BLaER1 treated with 17β-estradiol and CSF1 and Interleukin-3, amounts not matched to agents 10 nM and 100 nM (cell line): ENCODE measurements at regions not wholly inside any gene's neighbourhood (a gene's known extent, or its start where the extent isn't known, plus 50 kb on each side); places are given as distances from the start of the nearest gene placed in this dataset.
"Not testable (repeated sequence)": the region's sequence is repeated elsewhere in the genome, so short reads cannot be mapped to it uniquely, and the experiment has no call there.

Experiments
- H3K27ac ChIP-seq, 11 experiments: shearing (Covaris generic); formaldehyde crosslinking; 2 replicates each; pipeline ENCODE4 v1.8.1; 2022
- H3K27me3 ChIP-seq, 11 experiments: shearing (Covaris generic); formaldehyde crosslinking; 2 replicates each; pipeline ENCODE4 v1.8.1; 2022
- H3K36me3 ChIP-seq, 11 experiments: shearing (Covaris generic); formaldehyde crosslinking; 2 replicates each; pipeline ENCODE4 v1.8.1; 2022
- H3K4me1 ChIP-seq, 10 experiments: shearing (Covaris generic); formaldehyde crosslinking; 2 replicates each; pipeline ENCODE4 v1.8.1; 2022
- H3K4me2 ChIP-seq, 11 experiments: shearing (Covaris generic); formaldehyde crosslinking; 2 replicates each; pipeline ENCODE4 v1.8.1; 2022
- H3K4me3 ChIP-seq, 10 experiments: shearing (Covaris generic); formaldehyde crosslinking; 2 replicates each; pipeline ENCODE4 v1.8.1; 2022
- H3K9ac ChIP-seq, 11 experiments: shearing (Covaris generic); formaldehyde crosslinking; 2 replicates each; pipeline ENCODE4 v1.8.1; 2022
- H3K9me3 ChIP-seq, 11 experiments: shearing (Covaris generic); formaldehyde crosslinking; replicated peaks in 1 of 11; 2 replicates each; pipeline ENCODE4 v1.8.1; 2022
- H4K20me1 ChIP-seq, 11 experiments: shearing (Covaris generic); formaldehyde crosslinking; 2 replicates each; pipeline ENCODE4 v1.8.1; 2022
- Cebpa-rat ChIP-seq, 11 experiments: shearing (Covaris generic); IDR thresholded peaks; 2 replicates each; pipeline ENCODE4 v1.8.1; 2022

GRCh38 chrX:95764972-95765451 is 919.6 kb upstream of the DIAPH2 start:
- H3K4me3 ChIP-seq = no peak overlapping the region

DNA sequence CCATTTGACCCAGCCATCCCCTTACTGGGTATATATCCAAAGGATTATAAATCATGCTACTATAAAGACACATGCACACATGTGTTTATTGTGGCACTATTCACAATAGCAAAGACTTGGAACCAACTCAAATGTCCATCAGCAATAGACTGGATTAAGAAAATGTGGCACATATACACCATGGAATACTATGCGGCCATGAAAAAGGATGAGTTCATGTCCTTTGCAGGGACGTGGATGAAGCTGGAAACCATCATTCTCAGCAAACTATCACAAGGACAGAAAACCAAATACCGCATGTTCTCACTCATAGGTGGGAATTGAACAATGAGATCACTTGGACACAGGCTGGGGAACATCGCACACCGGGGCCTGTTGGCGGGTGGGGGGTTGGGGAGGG is 913.4 kb upstream of the DIAPH2 start:
- not testable (repeated sequence) for H3K9ac ChIP-seq, H3K4me2 ChIP-seq, H4K20me1 ChIP-seq, H3K27ac ChIP-seq, H3K36me3 ChIP-seq, H3K4me1 ChIP-seq, H3K9me3 ChIP-seq, H3K4me3 ChIP-seq
- peaks cover 42 to 70% (median 64%) of the 10 kb centered on the region in 11 experiments for H3K27me3 ChIP-seq

More at GRCh38 chrX:95764972-95765451, 919.6 kb upstream of the DIAPH2 start:
- Histone ChIP-seq H3K27ac (no peak overlapping the region), H3K9me3 (no peaks in the 10 kb centered on the region), H3K27me3 (peaks cover 36 to 90% (median 67%) of the 10 kb centered on the region in 11 experiments), H3K9ac (no peak overlapping the region), H3K4me1 (peaks cover 0 to 7% (median 3%) of the 10 kb centered on the region in 10 experiments; a peak in 6 of 20 replicates), H4K20me1 (no peaks in the 10 kb centered on the region; a peak in 2 of 22 replicates), H3K4me2 (no peak overlapping the region), H3K36me3 (no peaks in the 10 kb centered on the region)
- no peak for TF ChIP-seq Cebpa-rat (IDR thresholded peaks at IDR 0.05)

DNA sequence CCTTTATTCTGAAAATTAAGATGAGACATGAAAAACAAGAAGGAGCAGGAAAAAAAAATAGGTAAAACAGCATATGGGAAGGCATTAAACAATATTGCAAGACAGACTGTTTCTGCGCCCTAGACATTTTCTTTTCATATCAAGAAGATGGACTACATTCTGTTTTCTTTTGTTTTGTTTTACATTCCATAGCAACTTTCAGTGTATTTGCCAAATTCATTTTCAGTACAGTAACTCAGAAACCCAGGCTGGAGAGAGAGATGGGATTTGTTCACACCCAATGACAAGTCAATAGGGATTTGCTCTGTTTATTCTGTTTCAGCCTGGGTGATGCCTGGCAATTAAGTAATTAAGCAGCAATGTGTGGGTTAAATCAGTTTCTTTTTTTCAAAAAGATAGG is 892.8 kb upstream of the DIAPH2 start:
- Histone ChIP-seq H3K27ac (no peak overlapping the region), H3K27me3 (peaks cover 23 to 85% (median 77%) of the 10 kb centered on the region in 11 experiments; a peak in 21 of 22 replicates), H3K36me3 (no peaks in the 10 kb centered on the region), H3K9ac (no peak overlapping the region), H3K4me1 (no peaks in the 10 kb centered on the region), H3K9me3 (no peaks in the 10 kb centered on the region), H3K4me3 (no peak overlapping the region), H4K20me1 (no peaks in the 10 kb centered on the region), H3K4me2 (no peak overlapping the region)
- no peak for TF ChIP-seq Cebpa-rat (IDR thresholded peaks at IDR 0.05)

DNA sequence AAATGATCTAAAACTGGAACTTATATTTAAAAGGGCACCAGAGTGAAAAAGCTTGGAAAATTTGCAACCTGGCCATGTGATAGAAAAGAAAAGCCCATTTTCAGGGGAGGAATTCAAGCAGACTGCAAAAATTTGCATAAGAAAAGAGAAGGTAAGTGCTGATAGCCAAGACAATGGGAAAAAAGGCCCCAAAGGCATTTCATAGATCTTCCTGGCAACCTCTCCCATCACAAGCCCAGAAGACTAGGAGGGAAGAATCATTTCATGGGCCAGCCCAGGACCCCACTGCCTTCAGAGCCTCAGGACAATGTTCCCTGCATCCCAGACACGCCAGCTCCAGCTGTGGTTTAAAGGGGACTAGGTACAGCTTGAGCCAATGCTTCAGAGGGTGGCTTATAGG is 887.3 kb upstream of the DIAPH2 start:
- Histone ChIP-seq H3K4me1 (no peaks in the 10 kb centered on the region), H3K4me3 (no peak overlapping the region), H4K20me1 (no peaks in the 10 kb centered on the region; a peak in 3 of 22 replicates), H3K27ac (no peak overlapping the region), H3K9ac (no peak overlapping the region), H3K4me2 (no peak overlapping the region), H3K36me3 (no peaks in the 10 kb centered on the region), H3K27me3 (peaks cover 55 to 94% (median 87%) of the 10 kb centered on the region in 11 experiments), H3K9me3 (peaks cover 0 to 7% (median 0%) of the 10 kb centered on the region in 11 experiments; a peak in 1 of 22 replicates)
- TF ChIP-seq Cebpa-rat (IDR thresholded peaks at IDR 0.05) = no peak

GRCh38 chrX:95823796-95824195 is 860.8 kb upstream of the DIAPH2 start:
- Histone ChIP-seq H4K20me1 (no peaks in the 10 kb centered on the region; a peak in 1 of 22 replicates), H3K27ac (no peak overlapping the region), H3K9me3 (no peaks in the 10 kb centered on the region), H3K4me2 (no peak overlapping the region), H3K4me1 (no peaks in the 10 kb centered on the region), H3K27me3 (peaks cover 35 to 92% (median 78%) of the 10 kb centered on the region in 11 experiments), H3K9ac (no peak overlapping the region), H3K36me3 (no peaks in the 10 kb centered on the region), H3K4me3 (no peak overlapping the region)
- no peak for TF ChIP-seq Cebpa-rat (IDR thresholded peaks at IDR 0.05)

DNA sequence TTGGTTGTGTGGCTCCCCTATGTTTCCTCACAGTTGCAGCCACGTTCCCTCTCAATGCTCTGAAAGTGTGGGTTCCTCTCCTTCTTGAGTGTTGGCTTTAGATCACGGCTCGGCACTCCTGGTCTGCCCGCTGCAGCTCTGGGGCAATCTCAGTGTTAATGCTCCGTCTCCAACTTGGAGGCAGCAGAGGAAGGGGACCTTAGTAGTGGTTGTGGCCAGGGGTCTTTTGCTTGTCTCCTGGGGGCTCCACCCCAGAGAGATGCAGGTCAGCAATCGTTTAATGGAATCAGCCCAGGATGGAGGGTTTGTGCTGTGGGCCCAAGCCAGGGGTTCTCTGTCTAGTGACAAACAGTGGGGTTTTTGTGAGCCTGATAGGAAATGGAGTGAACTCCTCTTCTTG is 849.4 kb upstream of the DIAPH2 start:
- no peak overlapping the region for H3K27ac ChIP-seq
- H3K36me3 ChIP-seq = no peaks in the 10 kb centered on the region
- no peaks in the 10 kb centered on the region for H3K4me1 ChIP-seq
- peaks cover 61 to 96% (median 91%) of the 10 kb centered on the region in 11 experiments for H3K27me3 ChIP-seq
- H3K4me3 ChIP-seq = no peak overlapping the region
- H3K9ac ChIP-seq = no peak overlapping the region
- no peaks in the 10 kb centered on the region; a peak in 1 of 22 replicates for H4K20me1 ChIP-seq
- peaks cover 0 to 6% (median 0%) of the 10 kb centered on the region in 11 experiments; a peak in 3 of 22 replicates for H3K9me3 ChIP-seq
- H3K4me2 ChIP-seq = no peak overlapping the region
- TF ChIP-seq Cebpa-rat (IDR thresholded peaks at IDR 0.05) = no peak

- peaks cover 67 to 96% (median 92%) of the 10 kb centered on the region in 11 experiments for H3K27me3 ChIP-seq
- no peak overlapping the region for H3K9ac ChIP-seq
- H3K4me2 ChIP-seq = no peak overlapping the region
- H4K20me1 ChIP-seq = no peaks in the 10 kb centered on the region; a peak in 1 of 22 replicates
- H3K36me3 ChIP-seq = no peaks in the 10 kb centered on the region
- no peak for TF ChIP-seq Cebpa-rat (IDR thresholded peaks at IDR 0.05)
- no peak overlapping the region for H3K27ac ChIP-seq
- H3K4me1 ChIP-seq = no peaks in the 10 kb centered on the region
- H3K4me3 ChIP-seq = no peak overlapping the region
- H3K9me3 ChIP-seq = peaks cover 0 to 6% (median 0%) of the 10 kb centered on the region in 11 experiments; a peak in 3 of 22 replicates
These were observed 848.1 kb upstream of the DIAPH2 start for GRCh38 chrX:95836517-95836916.

DNA sequence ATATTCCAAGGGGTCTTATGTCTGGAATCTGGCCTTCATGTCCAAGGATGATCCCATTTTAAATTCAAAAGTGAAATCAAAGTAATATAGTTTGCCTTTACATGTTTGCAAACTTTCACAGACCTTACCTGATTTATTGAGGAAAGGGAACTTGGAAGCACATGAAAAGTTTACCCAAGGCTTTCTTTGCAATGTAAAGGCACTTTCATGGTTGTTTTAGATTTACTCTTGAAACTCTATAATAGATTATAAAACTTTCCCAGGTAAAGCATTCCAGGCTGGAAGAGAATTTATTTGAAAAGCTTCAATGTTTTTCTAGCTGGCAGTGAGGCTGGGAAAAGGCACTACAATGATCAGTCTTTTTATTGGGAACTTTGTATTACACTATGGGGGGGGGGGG is 842.8 kb upstream of the DIAPH2 start:
- peaks cover 79 to 95% (median 92%) of the 10 kb centered on the region in 11 experiments for H3K27me3 ChIP-seq
- no peaks in the 10 kb centered on the region for H4K20me1 ChIP-seq
- no peak for TF ChIP-seq Cebpa-rat (IDR thresholded peaks at IDR 0.05)
- H3K27ac ChIP-seq = no peak overlapping the region
- H3K4me3 ChIP-seq = no peak overlapping the region
- H3K4me2 ChIP-seq = no peak overlapping the region
- H3K9me3 ChIP-seq = no peaks in the 10 kb centered on the region
- H3K9ac ChIP-seq = no peak overlapping the region
- no peaks in the 10 kb centered on the region for H3K4me1 ChIP-seq
- H3K36me3 ChIP-seq = no peaks in the 10 kb centered on the region

- Histone ChIP-seq H3K27me3 (peaks cover 30 to 68% (median 54%) of the 10 kb centered on the region in 11 experiments), H4K20me1 (no peaks in the 10 kb centered on the region), H3K27ac (no peak overlapping the region), H3K36me3 (no peaks in the 10 kb centered on the region), H3K9ac (no peak overlapping the region), H3K4me2 (peak overlapping the region in 3 of 11 experiments; percentile 25 to 43 (median 30); a peak in 4 of 22 replicates), H3K9me3 (peaks cover 6 to 17% (median 14%) of the 10 kb centered on the region in 11 experiments; a peak in 20 of 22 replicates), H3K4me1 (peaks cover 0 to 18% (median 0%) of the 10 kb centered on the region in 10 experiments; a peak in 4 of 20 replicates), H3K4me3 (no peak overlapping the region)
- TF ChIP-seq Cebpa-rat (IDR thresholded peaks at IDR 0.05) = no peak
These were observed 824.5 kb upstream of the DIAPH2 start for GRCh38 chrX:95860127-95860526.

GRCh38 chrX:95875661-95876060 is 809.0 kb upstream of the DIAPH2 start:
- no peak overlapping the region for H3K4me3 ChIP-seq
- H3K27me3 ChIP-seq = peaks cover 5 to 77% (median 62%) of the 10 kb centered on the region in 11 experiments; a peak in 20 of 22 replicates
- no peak overlapping the region for H3K9ac ChIP-seq
- no peaks in the 10 kb centered on the region for H3K36me3 ChIP-seq
- H3K4me2 ChIP-seq = no peak overlapping the region
- H3K4me1 ChIP-seq = no peaks in the 10 kb centered on the region
- no peaks in the 10 kb centered on the region for H4K20me1 ChIP-seq
- H3K27ac ChIP-seq = no peak overlapping the region
- H3K9me3 ChIP-seq = peaks cover 0 to 23% (median 0%) of the 10 kb centered on the region in 11 experiments; a peak in 1 of 22 replicates
- TF ChIP-seq Cebpa-rat (IDR thresholded peaks at IDR 0.05) = no peak
